AG04450 (cell line): ENCODE measurements at regions not wholly inside any gene's neighbourhood (a gene's known extent, or its start where the extent isn't known, plus 50 kb on each side); places are given as distances from the start of the nearest gene placed in this dataset.

Experiments used
- CTCF ChIA-PET: fragments of 300-600, 350-600 bp; formaldehyde crosslinking; extraction: SDS; loops from one replicate; lab custom pipeline; 2022; ENCODE audit warnings: antibody characterized with exemption, inconsistent platforms; lab: Charles Lee
- POLR2A ChIA-PET: fragments of 350-600 bp; formaldehyde crosslinking; extraction: SDS; loops from one replicate; lab custom pipeline; 2021; ENCODE audit warnings: antibody characterized with exemption, inconsistent platforms; lab: Yijun Ruan, JAX
- DNase-seq: peaks from one replicate; pipeline ENCODE4 v3.0.0-alpha.2; 2011; ENCODE audit warnings: low read depth, low spot score
- H3K27ac ChIP-seq: one replicate; pipeline ENCODE4 v1.5.1; 2012; ENCODE audit warnings: low read depth, low read length, control low read depth
- H3K27me3 ChIP-seq: one replicate; pipeline ENCODE4 v1.6.0; 2012; ENCODE audit warnings: low read length; ENCODE audit not compliant: control insufficient read depth, insufficient read depth
- H3K4me3 ChIP-seq: 2 replicates; pipeline ENCODE4 v1.5.1; 2011; ENCODE audit warnings: mild to moderate bottlenecking, low read depth, low read length, control low read depth
- H3K9me3 ChIP-seq: 2 replicates; pipeline ENCODE4 v1.5.1; 2012; ENCODE audit warnings: low read length; ENCODE audit not compliant: control insufficient read depth, insufficient read depth
- CTCF ChIP-seq: IDR thresholded peaks from 2 replicates; pipeline ENCODE4 v1.5.1; 2011; ENCODE audit warnings: low read depth, low read length, control low read depth, inconsistent platforms

- DNase-seq: no peak
- Histone ChIP-seq H3K27ac (no peak overlapping the region), H3K9me3 (peaks cover 8% of the 10 kb centered on the region), H3K27me3 (no peaks in the 10 kb centered on the region), H3K4me3 (no peak overlapping the region)
- CTCF ChIA-PET: no interaction called here
- no peak for TF ChIP-seq CTCF
- POLR2A ChIA-PET: no interaction called here
Observed at GRCh38 chr2:59858540-59858939, 694.9 kb downstream of the BCL11A start.

GRCh38 chr2:59857109-59857508 is 696.3 kb downstream of the BCL11A start:
- H3K27ac ChIP-seq: no peak overlapping the region
- no peak for DNase-seq
- POLR2A ChIA-PET: no interaction called here
- peaks cover 7% of the 10 kb centered on the region for H3K9me3 ChIP-seq
- H3K27me3 ChIP-seq: no peaks in the 10 kb centered on the region
- no peak for TF ChIP-seq CTCF
- no peak overlapping the region for H3K4me3 ChIP-seq
- CTCF ChIA-PET: no interaction called here

- CTCF ChIA-PET: no interaction called here
- no peak for DNase-seq
- TF ChIP-seq CTCF: no peak
Observed at GRCh38 chr2:59856391-59856790, 697.1 kb downstream of the BCL11A start.

GRCh38 chr2:59853032-59853431 is 700.4 kb downstream of the BCL11A start:
- TF ChIP-seq CTCF: no peak
- 0 out of 2 replicates have a peak, but pooled peaks cover 2% of the 10 kb centered on the region for H3K9me3 ChIP-seq

More at GRCh38 chr2:59856391-59856790, 697.1 kb downstream of the BCL11A start:
- POLR2A ChIA-PET: no interaction called here
- Histone ChIP-seq H3K27ac (no peak overlapping the region), H3K9me3 (peaks cover 7% of the 10 kb centered on the region), H3K4me3 (no peak overlapping the region), H3K27me3 (no peaks in the 10 kb centered on the region)

GRCh38 chr2:59851836-59852475 is 701.5 kb downstream of the BCL11A start:
- ChIA-PET POLR2A (no interaction called here), CTCF (no interaction called here)
- H3K27ac ChIP-seq: no peak overlapping the region
- no peak overlapping the region for H3K4me3 ChIP-seq
- no peaks in the 10 kb centered on the region for H3K27me3 ChIP-seq
- 0 out of 2 replicates have a peak, but pooled peaks cover 2% of the 10 kb centered on the region for H3K9me3 ChIP-seq
- TF ChIP-seq CTCF: no peak
- DNase-seq: no peak

More at GRCh38 chr2:59853032-59853431, 700.4 kb downstream of the BCL11A start:
- ChIA-PET POLR2A (no interaction called here), CTCF (no interaction called here)
- Histone ChIP-seq H3K4me3 (no peak overlapping the region), H3K27me3 (no peaks in the 10 kb centered on the region), H3K27ac (no peak overlapping the region)
- DNase-seq: no peak
